ENCODE measurements at regions not wholly inside any gene's neighbourhood (a gene's known extent, or its start where the extent isn't known, plus 50 kb on each side); places are given as distances from the start of the nearest gene placed in this dataset.

- ChIA-PET CTCF (ENCODE audit: low intra/inter-chr PET ratio) (no interaction called here), POLR2A (no interaction called here)
- ATAC-seq (no peak; the same call in 2 of the 3 replicates), FAIRE-seq (no peak), DNase-seq (ENCODE audit: extremely low read depth in 1 of 4, low spot score in 3 of 4) (no peak)
- in situ Hi-C loops (cut with MboI), result no loop called here
- WGBS (ENCODE audit: insufficient coverage, low coverage, missing lambda C conversion rate), result 0% methylated on average over 5 of the region's 5 CpGs
- Histone ChIP-seq H3K79me2 (ENCODE audit: control insufficient read depth, insufficient read depth, low read length) (no peaks in the 10 kb centered on the region), H3K9ac (ENCODE audit: insufficient read depth in 1 of 2, low read depth in 2 of 2, low read length in 2 of 2) (no peak overlapping the region), H3K27ac (ENCODE audit: extremely low read depth, low read depth, low read length) (no peak overlapping the region), H3K4me1 (replicated peaks in 1 of 2; ENCODE audit: control insufficient read depth in 2 of 2, insufficient read depth in 2 of 2, low read length in 2 of 2) (no peaks in the 10 kb centered on the region), H3K27me3 (ENCODE audit: control insufficient read depth in 2 of 2, insufficient read depth in 2 of 2, low read length in 2 of 2) (peaks cover 4 to 17% of the 10 kb centered on the region in 2 experiments), H3K4me2 (ENCODE audit: insufficient read depth, low read length) (no peak overlapping the region), H3K36me3 (ENCODE audit: control insufficient read depth, insufficient read depth, low read length) (no peaks in the 10 kb centered on the region), H4K20me1 (replicated peaks; ENCODE audit: control insufficient read depth, insufficient read depth, low read length) (no peaks in the 10 kb centered on the region), H3K4me3 (no peak overlapping the region), H3K9me1 (ENCODE audit: control insufficient read depth, insufficient read depth, low read length) (no peaks in the 10 kb centered on the region), H2AFZ (ENCODE audit: low read depth, low read length) (no peak overlapping the region), H3K9me3 (replicated peaks; ENCODE audit: control insufficient read depth, insufficient read depth, low read depth, low read length) (no peaks in the 10 kb centered on the region)
- intact Hi-C loops (cut with micrococcal nuclease), result no loop called here
- TF ChIP-seq ZNF263 (CRISPR knock-in tag; IDR thresholded peaks at IDR 0.05; ENCODE audit: borderline replicate concordance) (no peak), BHLHE40 (IDR thresholded peaks at IDR 0.05; ENCODE audit: low read length) (peak; percentile 69)
- no TSS peak for BruUV-seq (replicated peaks)
Measured at GRCh38 chr6:16973051-16973450, 128.8 kb upstream of the STMND1 start.

GRCh38 chr6:16972535-16972934 is 129.3 kb upstream of the STMND1 start:
- Histone ChIP-seq H4K20me1 (replicated peaks; ENCODE audit: control insufficient read depth, insufficient read depth, low read length) (no peaks in the 10 kb centered on the region), H3K9me1 (ENCODE audit: control insufficient read depth, insufficient read depth, low read length) (no peaks in the 10 kb centered on the region), H3K27ac (ENCODE audit: extremely low read depth, low read depth, low read length) (no peak overlapping the region), H3K9ac (ENCODE audit: insufficient read depth in 1 of 2, low read depth in 2 of 2, low read length in 2 of 2) (no peak overlapping the region), H3K4me2 (ENCODE audit: insufficient read depth, low read length) (no peak overlapping the region), H2AFZ (ENCODE audit: low read depth, low read length) (no peak overlapping the region), H3K79me2 (ENCODE audit: control insufficient read depth, insufficient read depth, low read length) (no peaks in the 10 kb centered on the region), H3K4me1 (replicated peaks in 1 of 2; ENCODE audit: control insufficient read depth in 2 of 2, insufficient read depth in 2 of 2, low read length in 2 of 2) (no peaks in the 10 kb centered on the region), H3K4me3 (no peak overlapping the region), H3K27me3 (ENCODE audit: control insufficient read depth in 2 of 2, insufficient read depth in 2 of 2, low read length in 2 of 2) (peaks cover 4 to 17% of the 10 kb centered on the region in 2 experiments), H3K36me3 (ENCODE audit: control insufficient read depth, insufficient read depth, low read length) (no peaks in the 10 kb centered on the region), H3K9me3 (replicated peaks; ENCODE audit: control insufficient read depth, insufficient read depth, low read depth, low read length) (no peaks in the 10 kb centered on the region)
- ChIA-PET POLR2A (no interaction called here), CTCF (ENCODE audit: low intra/inter-chr PET ratio) (no interaction called here)
- no peak for TF ChIP-seq POLR3A (IDR thresholded peaks at IDR 0.05; ENCODE audit: borderline replicate concordance, extremely low read depth, insufficient read depth, insufficient read length)
- TF ChIP-seq ZNF77 (CRISPR knock-in tag; IDR thresholded peaks at IDR 0.05), result no peak
- TF ChIP-seq ZNF24 (IDR thresholded peaks at IDR 0.05), result no peak
- no peak for TF ChIP-seq MAFG (tag; conservative IDR thresholded peaks at IDR 0.05)
- in situ Hi-C loops (cut with MboI) (no loop called here), intact Hi-C loops (cut with micrococcal nuclease) (no loop called here)
- DNase-seq (ENCODE audit: extremely low read depth in 1 of 4, low spot score in 3 of 4) (no peak), ATAC-seq (no peak), FAIRE-seq (no peak)
- WGBS (ENCODE audit: insufficient coverage, low coverage, missing lambda C conversion rate), result 9% methylated on average over 2 of the region's 2 CpGs
- no TSS peak for BruUV-seq (replicated peaks)

Data from K562 (cell line).